Stimulated activated CD8-positive, alpha-beta memory T cell treated with anti-CD3 and anti-CD28 coated beads, Interleukin-15, amount 100 ng/mL, for 48 hours (primary cell): ENCODE measurements at regions not wholly inside any gene's neighbourhood (a gene's known extent, or its start where the extent isn't known, plus 50 kb on each side); places are given as distances from the start of the nearest gene placed in this dataset.

ENCODE experiments used
- DNase-seq, 2 donors: peaks; one replicate each; pipeline ENCODE4 v3.0.0-alpha.2; 2020; ENCODE audit warnings: low read depth in 2 of 2

DNA sequence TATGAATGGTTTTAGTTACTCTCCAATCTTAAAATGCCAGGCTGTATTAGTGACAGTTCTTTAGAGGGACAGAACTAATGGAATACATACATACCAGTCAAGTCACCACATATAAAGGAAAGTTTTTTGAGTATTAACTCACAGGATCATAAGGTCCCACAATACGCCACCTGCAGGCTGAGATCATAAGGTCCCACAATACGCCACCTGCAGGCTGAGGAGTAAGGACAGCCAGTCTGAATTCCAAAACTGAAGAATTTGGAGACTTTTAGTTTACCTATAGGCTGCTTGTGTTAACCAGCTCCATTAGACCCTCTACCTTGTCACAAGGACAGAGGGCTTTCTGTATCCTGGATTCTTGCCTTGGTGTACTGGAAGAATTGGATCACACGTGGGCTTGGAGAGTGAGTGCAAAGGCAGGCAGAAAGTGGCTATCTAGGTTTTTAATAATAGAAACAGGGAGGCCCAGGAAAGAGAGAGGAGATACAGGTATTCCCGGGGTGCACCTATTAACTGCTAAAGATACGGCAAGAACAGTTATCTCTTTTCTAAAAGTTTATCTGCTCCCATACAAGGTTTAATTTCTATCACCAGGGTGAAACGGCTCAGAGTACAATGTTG is 234.9 kb upstream of the CYRIA start:
- DNase-seq: no peak

DNA sequence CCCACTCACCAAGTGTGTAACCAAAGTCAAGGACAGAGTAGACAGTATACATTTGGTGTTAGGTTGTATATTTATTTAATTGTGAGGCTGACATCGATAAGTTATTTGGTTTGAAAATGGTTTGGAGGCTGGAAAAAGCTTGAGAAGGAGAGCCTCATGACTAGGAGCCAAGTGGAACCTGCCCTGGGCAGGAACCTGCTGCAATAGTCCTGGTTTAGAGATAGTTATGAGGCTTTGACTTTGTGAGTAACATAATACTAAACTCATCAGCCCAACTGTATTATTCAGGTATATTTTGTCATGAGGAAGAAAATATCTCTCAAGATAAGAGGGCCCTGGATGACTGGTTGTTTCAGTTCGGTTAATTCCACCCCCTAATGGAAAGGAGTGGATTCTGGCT is 234.3 kb upstream of the CYRIA start:
- DNase-seq: no peak

- DNase-seq: no peak
Measured at GRCh38 chr2:16890081-16890480, 224.4 kb upstream of the CYRIA start.

GRCh38 chr2:16885027-16885426 is 219.4 kb upstream of the CYRIA start:
- DNase-seq: no peak

- no peak for DNase-seq
Measured at GRCh38 chr2:16882706-16883105, 217.1 kb upstream of the CYRIA start.

DNA sequence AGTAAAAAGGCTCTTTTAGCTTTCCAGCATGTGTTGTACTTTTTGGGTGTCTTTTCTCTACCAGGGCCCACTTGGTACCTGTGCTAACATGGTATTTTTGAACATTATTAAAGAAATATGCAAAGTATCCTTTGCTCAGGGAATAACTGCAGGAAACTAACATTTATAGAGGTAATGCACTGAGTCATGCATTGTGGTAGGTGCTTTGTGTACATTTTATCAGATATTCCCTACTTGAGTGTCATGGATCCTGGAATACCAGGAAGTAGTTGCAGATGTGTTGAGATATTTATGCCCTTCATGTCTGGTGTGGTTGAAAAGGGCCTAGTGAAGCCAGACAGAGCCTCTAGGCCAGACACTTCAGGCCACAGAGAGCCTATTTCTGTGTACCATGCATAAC is 215.5 kb upstream of the CYRIA start:
- no peak for DNase-seq

DNA sequence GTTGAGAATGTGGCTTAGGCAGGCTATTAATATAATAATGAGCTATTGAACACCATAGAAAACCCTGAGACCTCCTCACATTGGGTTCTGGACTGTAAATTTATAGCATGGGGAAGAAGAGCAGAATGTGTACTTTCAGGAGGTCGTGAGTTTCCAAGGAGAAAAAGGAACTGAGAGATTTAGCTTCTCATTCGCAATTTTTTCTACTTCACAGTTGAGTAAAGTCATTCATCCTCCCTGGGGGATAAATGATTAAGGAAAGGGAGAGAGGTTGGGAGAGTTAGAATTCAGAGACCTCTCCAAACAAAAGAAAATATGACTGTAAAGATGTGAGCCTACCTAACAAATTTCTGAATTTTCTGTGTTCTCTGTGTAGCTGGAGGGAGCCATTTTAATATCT is 205.8 kb upstream of the CYRIA start:
- no peak for DNase-seq

- no peak for DNase-seq
Measured at GRCh38 chr2:16870491-16871076, 204.9 kb upstream of the CYRIA start.

GRCh38 chr2:16869711-16870110 is 204.1 kb upstream of the CYRIA start:
- no peak for DNase-seq

GRCh38 chr2:16862471-16862870 is 196.8 kb upstream of the CYRIA start:
- DNase-seq: no peak

- no peak for DNase-seq
Measured at GRCh38 chr2:16861530-16861929, 195.9 kb upstream of the CYRIA start.

- no peak for DNase-seq
Measured at GRCh38 chr2:16861111-16861510, 195.5 kb upstream of the CYRIA start.

- no peak for DNase-seq
Measured at GRCh38 chr2:16860627-16861026, 195.0 kb upstream of the CYRIA start.

DNA sequence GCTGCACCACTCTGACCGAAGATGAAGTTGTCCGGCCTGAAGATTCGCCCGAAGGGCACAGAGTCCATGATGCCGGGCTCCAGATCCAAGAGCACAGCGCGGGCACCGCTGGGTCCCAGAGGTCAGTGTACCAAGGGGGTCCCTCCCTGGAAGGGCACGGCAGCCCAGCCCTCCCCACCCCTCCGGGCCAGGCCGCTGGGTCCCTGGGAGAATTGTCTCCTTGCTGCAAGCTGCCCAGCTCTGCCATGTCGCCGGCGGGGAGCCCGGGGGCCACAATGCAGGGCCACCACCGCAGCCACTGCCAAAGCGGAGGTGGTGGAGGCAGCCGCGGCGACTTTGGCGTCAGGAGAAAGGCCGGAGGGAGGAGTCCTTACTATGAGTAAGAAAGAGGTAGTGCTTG is 189.5 kb upstream of the CYRIA start:
- no peak for DNase-seq

GRCh38 chr2:16853088-16853487 is 187.5 kb upstream of the CYRIA start:
- no peak for DNase-seq

- no peak for DNase-seq
Measured at GRCh38 chr2:16852651-16853050, 187.0 kb upstream of the CYRIA start.

DNA sequence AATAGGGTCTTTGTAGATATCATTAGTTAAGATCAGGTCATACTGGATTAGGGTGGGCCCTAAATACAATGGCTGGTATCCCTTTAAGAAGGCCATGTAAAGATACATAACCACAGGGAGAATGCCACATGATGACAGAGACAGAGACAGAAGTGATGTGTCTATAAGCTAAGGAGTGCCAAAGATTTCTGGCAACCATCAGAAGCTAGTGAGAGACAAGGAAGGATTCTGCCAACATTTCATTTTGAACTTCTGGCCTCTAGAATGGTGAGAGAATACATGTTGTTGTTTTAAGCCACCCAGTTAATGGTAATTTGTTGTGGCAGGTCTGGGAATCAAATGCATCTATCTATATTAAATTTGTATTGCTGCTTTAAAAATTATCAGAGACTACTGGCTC is 185.5 kb upstream of the CYRIA start:
- DNase-seq: no peak

GRCh38 chr2:16840496-16841172 is 175.0 kb upstream of the CYRIA start:
- DNase-seq: no peak

- DNase-seq: no peak
Measured at GRCh38 chr2:16832910-16833309, 167.3 kb upstream of the CYRIA start.

DNA sequence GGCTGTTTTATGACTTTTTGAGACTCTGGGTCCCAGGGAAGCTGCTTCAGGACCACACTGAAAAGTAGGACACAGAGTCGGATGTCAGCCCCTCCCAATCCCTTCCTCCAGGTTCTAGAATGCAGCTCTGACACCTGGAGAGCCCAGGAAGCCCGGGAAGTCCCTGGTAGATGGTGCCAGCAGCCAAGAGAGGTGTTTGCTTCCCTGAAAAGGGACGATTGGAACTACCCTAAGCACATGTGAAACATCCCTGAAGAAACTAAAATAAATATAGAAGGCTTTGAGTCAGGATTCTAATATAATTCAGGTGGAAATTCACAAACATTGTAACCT is 163.2 kb upstream of the CYRIA start:
- DNase-seq: no peak

DNA sequence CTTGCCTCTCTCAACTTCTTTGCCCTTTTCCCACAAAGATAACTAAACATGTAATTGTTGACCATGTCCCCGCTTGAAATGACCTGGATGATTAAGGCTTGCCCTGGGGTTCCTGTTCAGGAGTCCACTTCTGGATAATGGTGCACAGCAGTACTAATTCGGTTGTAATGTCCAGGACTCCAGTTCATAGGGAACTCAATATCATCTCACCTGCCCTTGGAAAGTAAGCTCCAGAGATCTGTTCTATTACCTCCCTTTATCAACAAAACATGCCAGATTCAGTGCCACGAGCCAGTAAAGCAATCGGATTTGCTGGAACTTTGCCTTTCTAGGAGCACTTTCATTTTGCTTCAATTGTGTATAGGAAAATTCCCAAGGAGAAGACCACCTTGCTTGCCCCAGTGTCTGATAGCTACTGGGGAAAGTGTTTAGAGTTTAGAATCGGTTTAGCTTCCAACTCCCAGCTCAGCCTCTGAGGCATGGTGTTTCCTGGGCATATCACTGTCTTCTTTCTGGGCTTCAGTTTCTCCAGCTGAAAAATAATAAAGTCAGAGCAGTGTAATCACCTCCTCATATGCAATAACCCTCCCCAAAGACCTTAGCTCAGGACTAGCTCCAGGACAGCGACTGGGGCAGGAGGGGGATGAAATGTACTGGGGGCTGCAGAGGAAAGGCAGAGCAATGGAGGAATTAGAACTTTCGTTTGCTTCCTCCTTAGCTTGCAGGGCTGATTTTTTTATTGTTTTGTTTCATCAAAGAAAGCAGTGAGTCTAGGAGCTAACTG is 162.6 kb upstream of the CYRIA start:
- DNase-seq: no peak

DNA sequence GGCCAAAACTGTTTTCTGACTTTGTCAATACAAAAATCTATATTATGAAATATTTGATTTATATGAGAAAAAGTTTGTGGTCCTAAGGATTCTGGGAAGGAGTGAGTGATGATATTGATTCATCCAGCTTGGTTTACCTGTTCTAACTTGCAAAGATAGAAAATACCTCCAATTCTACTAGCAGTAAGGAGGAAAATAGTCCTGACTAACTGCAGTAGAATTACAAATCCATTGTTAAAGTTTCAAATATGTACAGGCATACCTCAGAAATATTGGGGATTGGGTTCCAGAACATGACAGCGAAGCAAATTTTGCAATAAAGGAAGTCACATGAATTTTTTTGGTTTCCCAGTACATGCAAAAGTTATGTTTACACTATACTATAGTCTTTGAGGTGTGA is 158.8 kb upstream of the CYRIA start:
- no peak for DNase-seq

DNA sequence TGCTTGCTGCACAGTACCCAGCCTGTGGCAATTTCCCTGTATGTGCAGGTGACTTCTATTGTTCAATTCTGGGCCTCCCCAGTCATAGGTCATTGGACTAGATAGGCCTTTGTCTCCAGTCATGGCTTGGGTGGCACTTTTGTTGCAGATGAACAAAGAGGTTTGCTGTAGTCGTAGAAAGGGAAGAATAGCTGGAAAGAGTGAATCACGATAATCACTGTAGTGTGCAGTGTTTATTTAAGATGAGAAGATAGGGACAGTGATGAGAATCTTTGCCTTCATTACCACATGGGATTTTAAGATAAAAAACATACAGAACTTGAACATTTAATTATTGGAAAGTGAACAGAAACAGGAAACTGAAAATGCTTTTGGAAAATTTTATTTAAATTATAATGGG is 156.1 kb upstream of the CYRIA start:
- DNase-seq: no peak
